AG10803 (cell line): ENCODE measurements at regions not wholly inside any gene's neighbourhood (a gene's known extent, or its start where the extent isn't known, plus 50 kb on each side); places are given as distances from the start of the nearest gene placed in this dataset.

Source experiments
- DNase-seq: peaks from one replicate; pipeline ENCODE4 v3.0.0; 2010; ENCODE audit warnings: low read depth
- H3K4me3 ChIP-seq: 2 replicates; pipeline ENCODE4 v1.5.1; 2011; ENCODE audit warnings: mild to moderate bottlenecking, low read length, control low read depth
- CTCF ChIP-seq: conservative IDR thresholded peaks from 2 replicates; pipeline ENCODE4 v1.5.1; 2011; ENCODE audit warnings: mild to moderate bottlenecking, low read length, control low read depth, inconsistent platforms

- no peak for DNase-seq
- no peak overlapping the region for H3K4me3 ChIP-seq
- no peak for TF ChIP-seq CTCF
These were observed 134.9 kb upstream of the GRIK3 start for GRCh38 chr1:37169241-37169640.

- no peak for DNase-seq
- no peak overlapping the region for H3K4me3 ChIP-seq
- no peak for TF ChIP-seq CTCF
These were observed 135.5 kb upstream of the GRIK3 start for GRCh38 chr1:37169743-37170275.

- no peak for TF ChIP-seq CTCF
- no peak for DNase-seq
- H3K4me3 ChIP-seq, result no peak overlapping the region
These were observed 137.4 kb upstream of the GRIK3 start for GRCh38 chr1:37171691-37172090.

- no peak for TF ChIP-seq CTCF
- H3K4me3 ChIP-seq, result no peak overlapping the region
- no peak for DNase-seq
These were observed 140.0 kb upstream of the GRIK3 start for GRCh38 chr1:37174341-37174740.

- H3K4me3 ChIP-seq, result no peak overlapping the region
- TF ChIP-seq CTCF, result no peak
- no peak for DNase-seq
These were observed 140.6 kb upstream of the GRIK3 start for GRCh38 chr1:37174876-37175275.

GRCh38 chr1:37175666-37176215 lies 141.4 kb upstream of the GRIK3 start:
- no peak for TF ChIP-seq CTCF
- no peak for DNase-seq
- no peak overlapping the region for H3K4me3 ChIP-seq

- TF ChIP-seq CTCF, result no peak
- DNase-seq, result no peak
- H3K4me3 ChIP-seq, result no peak overlapping the region
These were observed 142.0 kb upstream of the GRIK3 start for GRCh38 chr1:37176269-37176668.
